HAP-1 (cell line): ENCODE measurements at regions not wholly inside any gene's neighbourhood (a gene's known extent, or its start where the extent isn't known, plus 50 kb on each side); places are given as distances from the start of the nearest gene placed in this dataset.
"Not testable (repeated sequence)": the region's sequence is repeated elsewhere in the genome, so short reads cannot be mapped to it uniquely, and the experiment has no call there.

Source experiments
- DNase-seq, 2 experiments: peaks; one replicate each; pipeline ENCODE4 v3.0.0-alpha.2; 2016 to 2020; ENCODE audit warnings: low spot score in 2 of 2
- H3K27me3 ChIP-seq: fragments of 250-450 bp; sonication (Bioruptor Pico); 2 replicates; pipeline ENCODE4 v1.5.1; 2020; ENCODE audit warnings: low read depth, mild to moderate bottlenecking, moderate library complexity
- H3K36me3 ChIP-seq: fragments of 250-450 bp; sonication (Bioruptor Pico); replicated peaks from 2 replicates; pipeline ENCODE4 v1.5.1; 2020; ENCODE audit warnings: mild to moderate bottlenecking
- H3K4me1 ChIP-seq: fragments of 250-450 bp; sonication (Bioruptor Pico); 2 replicates; pipeline ENCODE4 v1.5.1; 2020; ENCODE audit warnings: mild to moderate bottlenecking
- H3K4me3 ChIP-seq: fragments of 250-450 bp; sonication (Bioruptor Pico); 2 replicates; pipeline ENCODE4 v1.5.1; 2020; ENCODE audit warnings: mild to moderate bottlenecking, moderate library complexity
- H3K9me3 ChIP-seq: fragments of 250-450 bp; sonication (Bioruptor Pico); 2 replicates; pipeline ENCODE4 v1.5.1; 2020; ENCODE audit warnings: mild to moderate bottlenecking, moderate library complexity
- in situ Hi-C: fragments of 300-500 bp; cut with MboI; formaldehyde crosslinking; loops from 3 replicates; pipeline ENCODE4 v1.14.3; 2020; ENCODE audit warnings: low sequenced_read_pairs, inconsistent platforms, mixed read lengths

DNA sequence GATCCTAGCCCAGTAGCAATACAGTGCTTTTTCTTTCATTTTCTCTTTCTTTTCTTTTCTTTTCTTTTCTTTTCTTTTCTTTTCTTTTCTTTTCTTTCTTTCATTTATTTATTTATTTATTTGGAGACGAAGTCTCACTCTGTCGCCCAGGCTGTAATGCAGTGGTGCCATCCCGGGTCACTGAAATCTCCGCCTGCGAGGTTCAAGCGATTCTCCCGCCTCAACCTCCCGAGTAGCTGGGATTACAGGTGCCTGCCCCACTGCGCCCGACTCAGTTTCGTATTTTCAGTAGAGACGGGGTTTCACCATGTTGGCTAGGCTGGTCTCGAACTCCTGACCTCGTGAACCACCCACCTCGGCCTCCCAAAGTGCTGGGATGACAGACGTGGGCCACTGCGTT, 1948.0 kb upstream of the DEFB115 start:
- H3K4me3 ChIP-seq, H3K27me3 ChIP-seq, H3K4me1 ChIP-seq, DNase-seq, in situ Hi-C loops, H3K9me3 ChIP-seq, H3K36me3 ChIP-seq: not testable (repeated sequence)

DNA sequence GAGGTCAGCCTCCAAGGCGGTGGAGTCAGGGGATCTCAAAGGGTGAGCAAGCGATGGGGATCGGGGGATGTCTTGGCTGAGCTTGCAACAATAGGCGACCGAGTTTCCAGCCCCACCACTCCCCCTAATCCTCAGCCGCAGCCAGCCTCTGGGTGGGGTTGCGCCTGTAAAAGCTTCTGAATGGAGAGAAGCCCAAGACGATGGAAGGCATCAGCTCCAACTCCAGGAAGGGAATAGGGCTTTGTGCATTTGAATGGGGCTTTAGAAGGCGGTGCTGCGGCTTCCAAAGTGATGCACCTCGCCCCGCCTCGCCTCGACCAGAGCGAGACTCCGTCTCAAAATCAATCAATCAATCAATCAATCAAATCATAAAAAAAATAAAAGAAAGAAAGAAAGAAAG, 1946.4 kb upstream of the DEFB115 start:
- H3K4me3 ChIP-seq, DNase-seq, H3K36me3 ChIP-seq, in situ Hi-C loops, H3K4me1 ChIP-seq, H3K27me3 ChIP-seq, H3K9me3 ChIP-seq: not testable (repeated sequence)

DNA sequence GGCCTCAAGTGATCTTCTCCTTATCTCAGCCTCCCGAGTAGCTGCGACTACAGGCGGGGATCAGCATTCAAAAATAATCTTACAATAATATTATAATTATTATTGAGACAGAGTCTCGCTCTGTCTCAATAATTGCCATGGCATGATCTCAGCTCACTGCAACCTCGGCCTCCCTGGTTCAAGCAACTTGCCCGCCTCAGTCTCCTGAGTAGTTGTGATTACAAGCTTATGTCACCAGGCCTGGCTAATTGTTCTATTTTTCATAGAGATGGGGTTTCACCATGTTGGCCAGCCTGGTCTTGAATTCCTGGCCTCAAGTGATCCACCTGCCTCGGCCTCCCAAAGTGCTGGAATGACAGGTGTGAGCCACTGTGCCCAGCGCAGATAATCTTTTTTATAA, 1944.8 kb upstream of the DEFB115 start:
- H3K36me3 ChIP-seq, H3K9me3 ChIP-seq, H3K4me1 ChIP-seq, DNase-seq, H3K27me3 ChIP-seq, in situ Hi-C loops, H3K4me3 ChIP-seq: not testable (repeated sequence)

DNA sequence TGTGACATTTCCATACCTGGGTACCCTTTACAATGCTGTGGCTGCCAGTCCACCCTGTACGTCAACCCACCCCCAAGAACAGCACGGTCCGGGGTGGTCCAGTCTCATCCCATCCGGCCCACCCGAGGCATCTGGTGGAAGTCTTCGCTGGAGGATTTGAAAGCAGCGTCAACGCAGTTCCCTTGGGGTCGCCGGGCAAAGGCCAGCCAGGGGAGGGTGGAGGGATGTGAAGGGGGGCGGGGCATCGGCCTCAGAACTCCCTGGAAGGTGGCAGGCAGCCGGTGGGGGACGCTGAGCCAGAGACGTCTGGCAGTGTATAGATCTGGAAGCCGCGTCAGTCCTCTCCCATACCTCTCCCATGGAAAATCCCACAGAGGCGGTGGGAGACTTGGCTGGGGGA, 1944.0 kb upstream of the DEFB115 start:
- H3K36me3 ChIP-seq: no peaks in the 10 kb centered on the region
- no peaks in the 10 kb centered on the region for H3K9me3 ChIP-seq
- H3K4me3 ChIP-seq: no peak overlapping the region
- H3K4me1 ChIP-seq: no peaks in the 10 kb centered on the region
- no peak for DNase-seq
- no peaks in the 10 kb centered on the region for H3K27me3 ChIP-seq
- in situ Hi-C loops: no loop called here

DNA sequence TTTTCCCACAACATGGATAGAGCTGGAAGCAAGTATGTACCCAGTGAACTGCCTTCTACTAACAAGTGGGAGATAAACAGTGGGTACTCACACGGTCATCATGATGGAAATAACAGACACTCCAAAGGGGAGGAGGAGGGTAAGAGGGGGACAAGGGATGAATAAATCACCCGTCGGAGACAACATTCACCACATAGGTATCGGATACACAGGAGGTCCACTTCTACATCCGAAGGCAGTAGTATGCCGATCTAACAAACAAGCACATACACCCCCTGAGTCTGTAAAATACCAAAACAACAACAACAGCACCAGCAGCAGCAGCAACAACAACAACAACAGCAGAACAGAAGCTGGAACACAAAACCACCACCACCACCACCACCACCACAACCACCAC, 1943.2 kb upstream of the DEFB115 start:
- H3K36me3 ChIP-seq: no peaks in the 10 kb centered on the region
- H3K4me3 ChIP-seq: no peak overlapping the region
- in situ Hi-C loops: no loop called here
- H3K9me3 ChIP-seq: no peaks in the 10 kb centered on the region
- H3K4me1 ChIP-seq: no peaks in the 10 kb centered on the region
- H3K27me3 ChIP-seq: no peaks in the 10 kb centered on the region
- no peak for DNase-seq

DNA sequence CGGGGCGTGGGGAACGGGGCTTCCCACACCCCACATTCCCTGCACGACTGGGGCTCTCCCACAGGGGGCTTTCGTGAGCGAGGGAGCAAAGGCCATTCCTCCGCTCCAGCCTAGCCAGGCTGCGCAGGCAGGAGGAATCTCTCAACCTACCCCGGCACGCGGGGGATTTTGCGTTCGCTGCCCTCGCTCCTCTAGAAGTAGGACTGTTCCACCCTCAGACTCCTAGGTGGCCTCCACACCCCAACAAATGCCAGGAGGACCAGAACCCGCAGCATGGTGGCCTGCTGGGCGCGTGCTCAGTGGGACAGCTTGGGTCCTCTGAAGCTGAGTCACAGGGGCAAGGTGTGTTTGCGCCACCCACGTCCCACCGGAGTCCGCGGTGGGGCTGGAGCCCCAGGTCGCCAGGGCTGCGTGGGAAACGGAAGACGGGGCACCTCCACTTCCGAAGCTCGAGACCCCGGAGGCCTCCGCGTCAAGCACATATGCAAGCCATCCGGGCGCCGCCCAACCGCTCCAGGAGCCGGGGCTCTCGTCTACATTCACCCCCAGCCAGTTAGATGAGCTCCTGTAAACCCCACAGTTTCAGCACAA, 1938.5 kb upstream of the DEFB115 start:
- DNase-seq: no peak
- no peaks in the 10 kb centered on the region for H3K9me3 ChIP-seq
- in situ Hi-C loops: no loop called here

DNA sequence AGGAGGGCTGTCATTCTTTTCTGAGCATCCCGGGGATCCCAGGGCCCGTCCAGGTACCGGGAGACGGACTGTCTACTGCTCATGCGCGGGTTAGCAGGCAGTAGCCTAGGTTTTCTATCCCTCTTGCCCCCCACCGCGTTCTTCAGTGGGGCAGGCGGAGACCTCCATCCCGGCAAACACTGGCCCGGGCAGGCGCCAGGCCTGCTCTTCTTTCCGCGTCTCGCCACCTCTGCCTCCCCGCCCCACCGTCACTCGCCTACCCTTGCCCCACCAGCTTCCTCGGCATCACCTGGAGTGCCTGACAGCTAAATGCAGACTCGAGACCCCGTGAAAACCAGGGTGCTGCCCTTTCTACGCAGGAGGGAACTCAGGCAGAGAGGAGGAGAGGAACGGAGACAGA, 1937.7 kb upstream of the DEFB115 start:
- H3K4me1 ChIP-seq: no peaks in the 10 kb centered on the region
- no peaks in the 10 kb centered on the region for H3K36me3 ChIP-seq
- H3K27me3 ChIP-seq: no peaks in the 10 kb centered on the region
- H3K4me3 ChIP-seq: no peak overlapping the region
- no peaks in the 10 kb centered on the region for H3K9me3 ChIP-seq
- in situ Hi-C loops: no loop called here
- DNase-seq: no peak

More for the DNA sequence above, 1938.5 kb upstream of the DEFB115 start:
- no peaks in the 10 kb centered on the region for H3K36me3 ChIP-seq
- no peak overlapping the region for H3K4me3 ChIP-seq
- H3K4me1 ChIP-seq: no peaks in the 10 kb centered on the region
- H3K27me3 ChIP-seq: no peaks in the 10 kb centered on the region

DNA sequence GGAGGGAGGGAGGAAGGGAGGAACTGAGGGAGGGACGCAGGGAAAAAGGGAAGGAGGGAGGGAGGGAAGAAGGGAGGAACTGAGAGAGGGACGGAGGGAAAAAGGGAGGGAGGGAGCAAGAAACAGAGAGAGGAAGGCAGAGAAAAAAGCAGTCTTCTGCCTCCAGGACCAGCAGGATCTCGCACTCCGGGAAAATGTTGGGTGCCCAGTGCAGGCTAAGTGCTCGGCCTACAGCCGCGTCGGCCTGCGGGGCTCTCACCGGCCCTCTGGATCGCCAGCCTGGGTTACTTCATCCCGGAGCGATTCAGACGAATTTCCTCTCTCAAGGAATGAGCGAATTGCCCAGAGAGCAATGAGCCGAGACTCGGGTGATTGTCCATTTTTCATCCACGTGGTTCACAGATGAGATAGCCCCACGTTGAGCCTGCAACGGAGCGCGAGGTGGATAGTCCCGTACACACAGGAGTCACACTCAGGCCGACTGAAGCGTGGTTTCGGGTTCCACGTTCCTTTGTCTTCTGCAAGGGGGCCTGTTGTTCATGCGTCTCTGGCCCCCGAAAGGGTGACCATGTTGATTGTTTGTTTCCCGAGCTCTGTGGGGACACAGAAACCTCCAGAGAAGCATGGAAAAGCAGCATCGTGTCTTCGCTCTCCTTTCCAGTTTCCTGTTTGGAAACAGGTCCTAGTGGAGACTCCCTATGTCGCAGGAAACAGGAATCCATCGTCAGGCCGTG, 1937.1 kb upstream of the DEFB115 start:
- not testable (repeated sequence) for H3K9me3 ChIP-seq

DNA sequence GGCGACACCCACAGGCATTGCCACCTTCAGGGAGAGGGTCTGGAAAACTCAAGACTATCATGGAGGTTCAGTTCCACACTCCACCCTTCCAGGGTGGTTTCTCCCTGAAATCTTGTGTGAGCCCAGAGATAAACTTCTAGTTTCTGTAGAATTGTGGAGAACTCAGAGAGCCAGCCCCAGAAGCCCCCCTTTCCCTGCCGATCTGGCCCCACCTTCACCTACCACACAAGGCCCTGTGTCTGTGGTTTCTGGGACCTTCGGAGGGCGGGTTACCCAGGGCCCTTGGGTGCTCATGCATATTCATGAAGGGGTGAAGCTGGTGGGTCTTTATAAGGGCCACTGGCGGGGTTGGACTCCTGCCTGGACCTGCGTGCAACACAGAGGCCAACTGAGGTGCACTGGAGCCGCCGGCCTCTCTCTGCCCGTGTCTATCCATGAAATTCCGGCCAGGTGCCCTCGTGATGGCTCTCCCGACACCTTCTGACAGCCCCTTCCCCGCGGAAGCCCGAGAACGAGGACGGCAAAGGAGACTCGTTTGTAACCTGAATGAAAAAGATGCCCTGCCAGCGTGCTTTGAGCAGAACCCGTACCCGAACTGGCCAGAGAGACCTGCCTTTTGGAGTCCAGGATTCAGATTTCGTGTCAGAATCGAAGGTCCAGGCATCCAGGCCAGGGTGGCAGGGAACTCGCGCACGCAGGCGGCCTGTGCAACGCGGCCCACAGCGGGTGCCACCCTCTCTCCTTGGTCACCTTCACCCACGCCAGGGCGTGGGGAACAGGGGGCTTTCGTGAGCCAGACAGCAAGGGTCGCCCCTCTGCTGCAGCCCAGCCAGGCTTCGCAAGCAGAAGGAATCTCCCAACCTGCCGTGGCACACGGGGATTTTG, 1933.6 kb upstream of the DEFB115 start:
- in situ Hi-C loops, H3K4me1 ChIP-seq, H3K4me3 ChIP-seq, H3K27me3 ChIP-seq, DNase-seq, H3K9me3 ChIP-seq, H3K36me3 ChIP-seq: not testable (repeated sequence)

More for the DNA sequence above, 1937.1 kb upstream of the DEFB115 start:
- DNase-seq, H3K36me3 ChIP-seq, in situ Hi-C loops, H3K27me3 ChIP-seq, H3K4me3 ChIP-seq, H3K4me1 ChIP-seq: not testable (repeated sequence)

DNA sequence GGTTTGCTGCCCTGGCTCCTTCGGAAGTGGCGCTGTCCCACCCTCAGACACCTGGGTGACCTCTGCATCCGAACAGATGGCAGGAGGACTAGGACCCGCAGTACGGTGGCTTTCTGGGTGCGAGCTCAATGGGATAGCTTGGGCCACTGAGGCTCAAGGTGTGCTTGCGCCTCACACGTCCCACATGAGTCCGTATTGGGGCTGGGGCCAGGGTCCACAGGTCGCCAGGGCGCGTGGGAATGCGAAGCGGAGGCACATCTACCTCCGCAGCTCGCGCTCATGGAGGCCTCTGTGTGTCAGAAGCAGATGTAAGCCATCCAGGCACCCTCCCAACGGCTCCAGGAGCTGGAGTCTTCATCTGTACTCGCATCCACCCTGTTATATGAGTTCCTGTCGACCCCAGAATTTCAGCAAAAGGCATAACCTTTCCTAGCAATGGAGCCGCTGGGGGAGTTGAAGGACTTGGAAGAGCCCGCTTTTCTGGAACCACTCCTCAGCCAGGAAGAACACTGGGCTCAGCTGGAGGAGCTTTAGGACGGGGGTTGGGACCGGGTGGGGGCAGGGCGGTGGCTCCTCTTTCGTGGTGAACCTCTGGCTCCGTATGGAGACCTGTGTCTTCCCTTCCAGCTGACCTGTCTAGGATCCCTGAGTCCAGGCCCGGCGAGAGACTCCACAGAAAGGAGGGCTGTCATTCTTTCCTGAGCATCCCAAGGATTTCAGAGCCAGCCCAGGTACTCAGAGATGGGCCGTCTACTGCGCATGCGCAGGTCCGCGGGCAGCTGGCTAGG, 1932.8 kb upstream of the DEFB115 start:
- in situ Hi-C loops, H3K36me3 ChIP-seq, H3K27me3 ChIP-seq, H3K4me3 ChIP-seq, H3K4me1 ChIP-seq, DNase-seq, H3K9me3 ChIP-seq: not testable (repeated sequence)

DNA sequence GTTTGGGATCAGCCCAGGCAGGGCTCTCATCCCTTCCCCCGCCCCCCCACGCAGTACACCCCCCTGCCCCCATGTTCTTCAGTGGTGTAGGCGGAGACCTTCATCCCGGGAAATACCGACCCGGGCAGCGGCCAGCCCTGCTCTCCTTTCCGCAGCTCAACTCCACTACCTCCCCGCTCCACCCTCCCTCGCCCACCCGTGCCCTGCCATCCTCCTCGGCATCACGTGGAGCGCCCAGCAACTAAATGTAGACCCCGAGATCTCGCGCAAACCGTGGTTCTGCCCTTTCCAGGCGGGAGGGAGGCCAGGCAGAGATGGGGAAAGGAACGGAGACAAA, 1932.2 kb upstream of the DEFB115 start:
- H3K36me3 ChIP-seq: no peaks in the 10 kb centered on the region
- H3K4me1 ChIP-seq: no peaks in the 10 kb centered on the region
- no peaks in the 10 kb centered on the region; the same call in 1 of the 2 replicates for H3K9me3 ChIP-seq
- H3K27me3 ChIP-seq: no peaks in the 10 kb centered on the region
- H3K4me3 ChIP-seq: no peak overlapping the region
- in situ Hi-C loops: no loop called here
- DNase-seq: no peak

DNA sequence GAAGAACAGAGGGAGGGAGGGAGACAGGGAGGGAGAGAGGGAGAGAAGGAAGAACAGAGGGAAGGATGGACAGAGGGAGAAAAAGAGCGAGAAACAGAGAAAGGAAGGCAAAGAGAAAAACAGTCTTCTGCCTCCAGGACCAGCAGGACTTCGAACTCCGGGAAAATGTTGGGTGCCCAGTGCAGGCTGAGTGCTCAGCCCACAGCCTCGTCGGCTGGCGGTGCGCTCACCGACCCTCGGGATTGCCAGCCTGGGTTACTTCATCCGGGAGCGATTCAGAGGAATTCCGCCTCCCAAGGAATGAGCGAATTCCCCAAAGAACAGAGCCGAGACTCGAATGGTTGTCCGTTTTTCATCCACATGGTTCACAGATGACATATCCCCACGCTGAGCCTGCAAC, 1931.7 kb upstream of the DEFB115 start:
- H3K4me1 ChIP-seq, in situ Hi-C loops, H3K4me3 ChIP-seq, H3K36me3 ChIP-seq, DNase-seq, H3K9me3 ChIP-seq, H3K27me3 ChIP-seq: not testable (repeated sequence)

DNA sequence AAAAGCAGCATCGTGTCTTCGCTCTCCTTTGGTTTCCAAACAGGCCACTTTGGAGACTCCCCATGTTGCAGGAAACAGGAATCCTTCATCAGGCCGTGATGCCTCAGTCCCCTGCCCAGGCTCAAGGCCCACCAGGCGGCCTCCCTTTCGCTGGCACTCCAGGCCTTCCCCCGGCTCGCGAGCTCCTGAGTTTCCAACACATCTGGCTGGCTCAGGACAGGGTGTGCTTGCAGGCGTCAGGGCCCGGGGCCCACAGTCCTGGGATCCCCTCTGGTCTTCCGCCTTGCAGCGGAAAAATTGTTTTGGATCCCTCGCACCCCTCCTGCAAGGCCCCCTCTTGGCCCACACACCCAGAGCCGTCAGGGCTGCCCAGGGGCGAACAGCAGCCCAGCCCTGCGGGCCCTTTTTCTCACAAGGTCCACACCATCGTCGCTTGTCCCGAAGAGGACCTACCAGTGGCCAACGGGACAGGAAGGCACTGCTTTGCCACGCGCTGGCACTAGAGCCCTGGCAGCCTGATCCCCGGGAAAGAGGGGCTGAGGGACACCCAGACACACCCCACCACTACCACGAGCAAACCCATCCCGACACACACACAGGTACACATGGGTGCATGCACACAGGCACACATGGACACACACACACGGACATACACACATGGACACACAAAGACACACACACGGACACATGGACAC, 1930.9 kb upstream of the DEFB115 start:
- H3K27me3 ChIP-seq: no peaks in the 10 kb centered on the region
- no peaks in the 10 kb centered on the region; the same call in 1 of the 2 replicates for H3K9me3 ChIP-seq
- H3K4me3 ChIP-seq: no peak overlapping the region
- in situ Hi-C loops: no loop called here
- H3K36me3 ChIP-seq: no peaks in the 10 kb centered on the region
- DNase-seq: no peak
- no peaks in the 10 kb centered on the region for H3K4me1 ChIP-seq
